H1 (cell line): ENCODE measurements at regions not wholly inside any gene's neighbourhood (a gene's known extent, or its start where the extent isn't known, plus 50 kb on each side); places are given as distances from the start of the nearest gene placed in this dataset.

Experiments
- TF ChIP-seq, protein P1 (sequence below), 3 experiments: IDR thresholded peaks; 1 replicate in 2 of 3; 2 replicates in 1 of 3; pipeline versions ENCODE4 v1.5.1 to v1.6.1; 2011; ENCODE audit warnings: low read length in 3 of 3, mild to moderate bottlenecking in 3 of 3, inconsistent platforms in 2 of 3, low read depth in 1 of 3, moderate library complexity in 1 of 3; ENCODE audit not compliant: insufficient read depth in 1 of 3; ENCODE audit errors: control extremely low read depth in 1 of 3

DNA sequence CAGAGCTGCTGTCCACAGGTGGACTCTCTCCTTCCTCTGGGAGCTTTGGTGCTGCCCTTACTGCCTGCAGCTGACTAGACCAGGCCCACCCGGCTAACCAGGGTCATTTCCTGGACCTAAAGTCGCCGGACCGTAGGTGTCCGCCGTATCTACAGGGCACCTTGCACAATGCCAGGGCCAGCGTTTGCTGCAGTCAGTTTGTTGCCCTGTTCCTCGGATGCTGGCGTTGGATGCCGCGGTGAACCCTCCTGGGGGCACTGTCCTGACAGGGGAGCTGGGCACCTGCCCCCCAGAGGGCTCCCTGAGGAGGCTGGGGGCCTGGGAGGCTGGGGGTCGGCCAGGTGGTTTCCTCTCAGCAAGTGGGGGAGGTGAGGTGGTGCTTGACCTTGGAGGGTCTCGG lies 96.6 kb downstream of the UNCX start (continued):
- TF ChIP-seq, protein P1, sequence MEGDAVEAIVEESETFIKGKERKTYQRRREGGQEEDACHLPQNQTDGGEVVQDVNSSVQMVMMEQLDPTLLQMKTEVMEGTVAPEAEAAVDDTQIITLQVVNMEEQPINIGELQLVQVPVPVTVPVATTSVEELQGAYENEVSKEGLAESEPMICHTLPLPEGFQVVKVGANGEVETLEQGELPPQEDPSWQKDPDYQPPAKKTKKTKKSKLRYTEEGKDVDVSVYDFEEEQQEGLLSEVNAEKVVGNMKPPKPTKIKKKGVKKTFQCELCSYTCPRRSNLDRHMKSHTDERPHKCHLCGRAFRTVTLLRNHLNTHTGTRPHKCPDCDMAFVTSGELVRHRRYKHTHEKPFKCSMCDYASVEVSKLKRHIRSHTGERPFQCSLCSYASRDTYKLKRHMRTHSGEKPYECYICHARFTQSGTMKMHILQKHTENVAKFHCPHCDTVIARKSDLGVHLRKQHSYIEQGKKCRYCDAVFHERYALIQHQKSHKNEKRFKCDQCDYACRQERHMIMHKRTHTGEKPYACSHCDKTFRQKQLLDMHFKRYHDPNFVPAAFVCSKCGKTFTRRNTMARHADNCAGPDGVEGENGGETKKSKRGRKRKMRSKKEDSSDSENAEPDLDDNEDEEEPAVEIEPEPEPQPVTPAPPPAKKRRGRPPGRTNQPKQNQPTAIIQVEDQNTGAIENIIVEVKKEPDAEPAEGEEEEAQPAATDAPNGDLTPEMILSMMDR (IDR thresholded peaks at IDR 0.05; ENCODE audit: control extremely low read depth in 1 of 3, insufficient read depth in 1 of 3, low read depth in 1 of 3, low read length in 3 of 3): no peak
